PC-3 (cell line): ENCODE measurements at regions not wholly inside any gene's neighbourhood (a gene's known extent, or its start where the extent isn't known, plus 50 kb on each side); places are given as distances from the start of the nearest gene placed in this dataset.

ENCODE experiments used
- CTCF ChIP-seq: fragments of 300-600 bp; sonication (generic); conservative IDR thresholded peaks from 2 replicates; pipeline ENCODE4 v1.5.1; 2017; ENCODE audit warnings: antibody characterized with exemption, low read depth, mild to moderate bottlenecking, low read length
- EZH2 ChIP-seq: fragments of 300-600 bp; sonication (generic); IDR thresholded peaks from one replicate; pipeline ENCODE4 v1.6.1; 2017; ENCODE audit warnings: antibody characterized with exemption, mild to moderate bottlenecking, low read length; ENCODE audit not compliant: unreplicated experiment
- EZH2phosphoT487 ChIP-seq: fragments of 300-600 bp; sonication (generic); IDR thresholded peaks from 2 replicates; pipeline ENCODE4 v1.6.1; 2018; ENCODE audit warnings: mild to moderate bottlenecking, antibody characterized with exemption, low read length, borderline replicate concordance

- no peak for TF ChIP-seq CTCF
- TF ChIP-seq EZH2 = no peak
- TF ChIP-seq EZH2phosphoT487 = no peak
Measured at GRCh38 chr13:94827566-94827965, 115.2 kb upstream of the SOX21 start.
